Activated CD4-positive, alpha-beta T cell treated with anti-CD3 and anti-CD28 coated beads, Interleukin-2, amount 50 U/mL, for 1 hour (primary cell): ENCODE measurements at regions not wholly inside any gene's neighbourhood (a gene's known extent, or its start where the extent isn't known, plus 50 kb on each side); places are given as distances from the start of the nearest gene placed in this dataset.
"Not testable (repeated sequence)": the region's sequence is repeated elsewhere in the genome, so short reads cannot be mapped to it uniquely, and the experiment has no call there.

Experiments
- DNase-seq: peaks from one replicate; pipeline ENCODE4 v3.0.0-alpha.2; 2020

DNA sequence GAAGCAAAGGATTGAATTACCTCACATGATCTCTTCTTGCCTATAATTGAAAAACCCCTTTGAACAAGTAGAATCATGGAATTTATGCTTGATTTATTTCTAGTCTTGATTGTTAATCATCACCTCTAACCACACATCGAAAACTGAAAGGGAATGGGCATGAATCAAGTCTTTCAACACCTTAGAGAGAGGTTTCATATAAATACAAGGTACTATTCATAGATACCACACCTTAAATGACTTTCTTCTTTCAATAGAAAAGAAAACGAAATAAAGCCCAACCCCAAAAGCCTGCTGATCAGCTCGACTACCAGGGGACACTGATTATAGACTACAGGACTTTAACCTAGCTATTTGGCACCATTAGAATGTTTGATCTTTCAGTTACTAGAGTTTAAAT is 128.6 kb upstream of the PTPRZ1 start:
- no peak for DNase-seq

DNA sequence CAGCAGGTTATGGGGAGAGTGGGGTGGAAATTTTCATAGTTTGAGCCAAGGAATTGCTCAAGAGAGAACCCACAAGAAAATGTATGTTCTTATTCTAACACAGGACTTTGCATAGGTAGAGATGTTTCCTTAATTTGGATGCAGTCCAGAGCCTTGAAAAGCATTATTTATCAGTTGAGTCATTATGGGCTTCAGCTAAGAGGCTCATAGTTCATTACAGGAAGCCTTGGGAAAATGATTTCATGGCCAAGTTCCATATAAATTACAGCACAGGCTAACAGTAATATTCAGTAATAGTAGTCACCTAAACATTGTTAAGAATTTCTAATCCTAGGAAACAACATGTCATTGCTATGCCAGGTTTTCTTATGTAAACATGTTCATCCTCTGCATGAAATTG is 131.1 kb upstream of the PTPRZ1 start:
- no peak for DNase-seq

DNA sequence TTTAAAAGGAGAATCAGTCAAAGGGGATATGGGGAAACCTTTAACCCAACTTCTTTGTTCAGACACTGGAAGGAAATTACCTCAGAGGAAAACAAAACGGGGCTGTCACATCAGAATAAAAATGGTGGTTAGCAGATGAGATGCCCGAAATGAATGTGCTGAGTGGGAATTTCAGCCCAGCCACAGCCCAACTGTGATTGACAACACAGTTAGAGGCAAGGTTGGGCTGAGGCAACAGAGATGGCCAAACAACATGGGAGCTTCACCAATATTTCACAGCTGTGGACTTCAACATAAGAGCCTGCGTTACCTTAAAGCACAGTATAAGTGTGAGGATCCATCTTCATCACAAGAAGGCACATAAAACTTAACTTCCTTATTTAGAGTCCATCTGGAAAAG is 133.5 kb upstream of the PTPRZ1 start:
- no peak for DNase-seq

DNA sequence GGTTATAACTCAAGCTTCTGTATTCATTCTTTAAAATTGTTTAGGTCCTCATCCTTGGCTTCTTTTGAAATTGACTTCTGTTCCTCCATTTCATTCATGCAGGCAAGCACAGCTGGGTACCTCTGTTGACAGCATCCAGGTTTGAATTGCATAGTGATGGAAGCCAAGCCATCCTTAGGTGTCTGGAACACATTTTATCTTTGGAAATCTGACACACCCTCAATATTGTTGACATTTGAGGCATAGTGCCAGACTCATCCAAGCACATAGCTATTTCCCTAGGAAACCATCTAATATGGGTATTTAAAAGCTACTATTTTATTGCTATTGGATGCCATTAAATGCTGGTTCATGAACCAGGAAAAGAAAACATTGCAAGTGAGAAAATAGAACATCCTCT is 142.1 kb upstream of the PTPRZ1 start:
- no peak for DNase-seq

DNA sequence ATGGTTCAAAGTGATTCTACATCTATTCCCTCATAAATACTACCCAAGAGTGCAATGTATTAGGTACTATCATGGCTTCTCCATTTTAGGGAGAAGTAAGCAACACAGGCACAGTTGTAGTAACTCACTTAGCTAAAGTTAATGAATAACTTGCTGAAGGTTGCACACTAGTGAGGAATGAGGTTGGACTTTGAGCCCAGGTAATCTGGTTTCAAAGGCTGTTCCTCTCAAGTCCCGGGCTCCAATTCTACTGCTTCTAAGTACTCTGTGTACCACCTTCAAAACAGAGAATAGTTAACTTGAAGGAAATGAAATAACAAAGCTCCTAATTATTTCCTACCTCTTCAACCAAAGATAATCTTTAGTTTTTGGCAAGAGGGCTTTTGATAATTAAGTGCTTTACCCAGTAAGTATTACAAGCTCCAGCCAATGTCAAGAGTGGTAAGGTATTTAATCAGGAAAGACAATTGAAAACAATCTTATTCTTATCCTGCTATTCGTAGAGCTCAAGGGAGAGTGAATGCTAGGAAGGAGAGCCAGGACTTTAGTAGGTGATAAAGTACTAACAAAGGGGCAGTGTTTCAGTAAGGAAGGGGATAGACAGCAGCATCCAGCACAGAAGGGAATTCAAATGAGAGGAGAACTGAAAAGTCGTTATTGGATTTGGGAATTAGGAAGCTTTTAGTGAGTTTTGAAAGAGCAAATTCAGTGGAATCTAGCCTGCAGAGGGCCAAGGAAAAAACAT is 158.2 kb upstream of the PTPRZ1 start:
- no peak for DNase-seq

DNA sequence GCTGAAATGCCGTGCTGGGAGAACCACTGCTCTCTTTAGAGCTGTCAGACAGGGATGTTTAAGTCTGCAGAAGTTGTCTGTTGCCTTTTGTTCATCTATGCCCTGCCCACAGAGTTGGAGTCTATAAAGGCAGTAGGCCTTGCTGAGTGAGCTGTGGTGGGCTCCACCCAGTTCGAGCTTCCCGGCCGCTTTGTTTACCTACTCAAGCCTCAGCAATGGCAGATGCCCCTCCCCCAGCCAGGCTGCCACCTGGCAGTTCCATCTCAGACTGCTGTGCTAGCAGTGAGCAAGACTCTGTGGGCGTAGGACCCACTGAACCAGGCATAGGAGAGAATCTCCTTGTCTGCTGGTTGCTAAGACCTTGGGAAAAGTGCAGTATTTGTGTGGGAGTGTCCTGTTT is 160.0 kb upstream of the PTPRZ1 start:
- DNase-seq: not testable (repeated sequence)

DNA sequence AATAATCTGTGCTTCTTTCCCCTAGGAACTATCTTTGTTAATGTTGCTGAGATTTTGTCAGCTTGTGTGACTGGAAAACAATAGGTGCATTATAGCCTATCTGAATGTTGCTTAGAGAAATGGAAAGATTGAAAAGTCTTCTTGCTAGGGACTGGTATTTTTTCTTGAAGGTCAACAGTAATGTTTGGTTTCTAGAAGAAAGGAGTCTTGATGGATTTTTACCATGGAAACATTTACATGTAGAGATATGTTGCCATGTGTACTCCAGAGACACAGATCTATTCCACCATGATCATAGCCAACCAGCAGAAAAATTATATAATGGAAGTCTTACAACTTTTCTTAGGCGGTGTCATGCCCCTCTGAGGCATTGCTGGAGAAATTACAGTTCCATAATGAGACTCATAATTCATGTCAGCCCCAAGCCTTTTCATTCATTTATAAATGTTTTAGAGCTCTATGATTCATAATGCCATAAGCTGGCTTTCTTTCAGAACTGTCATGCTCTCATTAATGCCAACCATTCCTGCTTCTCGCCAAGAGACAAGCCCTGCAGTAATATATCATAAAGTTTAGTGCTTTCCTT is 175.1 kb upstream of the PTPRZ1 start:
- DNase-seq: no peak

DNA sequence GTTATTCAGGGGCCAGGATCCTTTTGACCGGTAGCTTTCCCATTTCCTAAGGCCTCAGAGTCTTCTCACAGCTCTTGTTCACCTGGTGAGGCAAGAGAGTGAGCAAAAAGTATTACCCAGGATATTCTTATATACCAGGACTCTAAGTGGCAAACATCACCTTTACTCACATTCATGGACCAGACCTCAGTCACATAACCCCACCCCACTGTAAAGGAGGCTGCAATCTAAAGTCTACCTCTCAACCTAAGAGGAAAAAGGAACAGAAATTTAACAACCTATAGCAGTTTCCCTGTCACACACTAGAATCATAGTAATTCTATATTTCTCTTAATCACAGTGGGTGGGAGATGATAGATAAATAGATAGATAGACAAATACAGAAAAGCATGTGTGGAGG is 176.0 kb upstream of the PTPRZ1 start:
- DNase-seq: no peak

DNA sequence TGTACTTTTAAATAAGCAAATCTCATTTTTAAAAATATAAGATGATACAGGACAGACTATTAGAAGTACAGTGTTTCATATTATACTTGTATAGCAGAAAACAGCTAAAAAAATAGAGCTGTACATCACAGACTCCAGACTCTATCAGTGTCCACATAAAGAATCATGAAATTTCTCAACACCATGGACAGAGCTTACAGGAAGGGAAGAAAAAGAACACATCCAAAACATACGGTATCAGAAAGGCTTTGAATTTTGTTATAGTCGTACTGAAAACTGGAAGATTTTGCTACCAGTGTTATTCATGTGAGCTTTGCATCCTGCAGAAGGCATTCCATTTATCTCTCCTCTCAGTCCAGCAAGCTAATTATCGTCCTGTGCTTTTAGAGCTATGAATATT is 183.2 kb upstream of the PTPRZ1 start:
- no peak for DNase-seq

DNA sequence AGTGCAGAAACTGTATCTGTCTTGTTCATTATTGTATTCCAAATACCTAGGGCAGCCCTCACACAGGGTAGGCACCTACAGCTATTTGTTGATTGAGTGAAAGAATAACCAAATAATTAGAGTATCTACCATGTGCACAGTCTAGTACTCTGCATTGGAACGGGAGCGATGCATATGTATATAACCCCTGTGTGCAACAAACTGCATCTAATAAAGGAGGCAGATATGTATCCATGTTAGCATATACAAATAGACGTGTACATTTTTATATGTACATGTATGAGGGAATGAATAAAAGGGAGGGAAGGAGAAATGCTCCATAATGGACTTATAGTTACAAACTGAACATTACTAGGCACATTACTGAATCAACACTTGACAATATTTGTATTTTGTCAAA is 191.3 kb upstream of the PTPRZ1 start:
- no peak for DNase-seq

DNA sequence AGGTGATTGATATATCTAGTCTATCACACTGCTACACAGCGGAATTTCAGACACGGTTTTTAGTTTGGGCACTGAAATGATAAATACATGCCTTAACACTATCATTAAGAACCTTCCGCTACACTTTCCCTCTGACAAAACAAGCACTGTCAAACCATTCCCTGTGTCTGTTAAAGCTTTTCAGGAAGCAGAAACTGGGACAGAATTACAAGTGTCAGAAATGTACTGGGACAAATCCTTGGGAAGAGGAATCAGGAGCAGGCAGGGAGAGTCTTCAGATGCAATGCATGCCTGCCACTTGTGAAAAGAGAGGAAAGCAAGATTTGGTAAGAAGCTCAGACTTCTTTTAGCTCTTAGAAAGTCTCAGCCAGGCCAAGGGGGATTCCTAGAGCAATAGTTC is 196.8 kb upstream of the PTPRZ1 start:
- no peak for DNase-seq

DNA sequence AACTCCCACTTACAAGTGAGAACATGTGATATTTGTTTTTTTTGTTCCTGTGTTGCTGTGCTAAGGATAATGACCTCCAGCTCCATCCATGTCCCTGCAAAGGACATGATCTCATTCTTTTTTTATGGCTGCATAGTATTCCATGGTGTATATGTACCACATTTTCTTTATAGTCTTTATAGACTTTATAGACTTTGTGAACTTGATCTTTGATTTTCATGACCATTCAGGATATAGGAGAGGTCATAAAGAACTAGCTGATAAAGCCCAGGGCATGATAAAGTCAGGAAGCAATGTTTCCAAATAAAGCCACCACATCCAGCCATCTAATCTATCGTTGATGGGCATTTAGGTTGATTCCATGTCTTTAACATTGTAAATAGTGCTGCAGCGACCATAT is 198.5 kb upstream of the PTPRZ1 start:
- not testable (repeated sequence) for DNase-seq

DNA sequence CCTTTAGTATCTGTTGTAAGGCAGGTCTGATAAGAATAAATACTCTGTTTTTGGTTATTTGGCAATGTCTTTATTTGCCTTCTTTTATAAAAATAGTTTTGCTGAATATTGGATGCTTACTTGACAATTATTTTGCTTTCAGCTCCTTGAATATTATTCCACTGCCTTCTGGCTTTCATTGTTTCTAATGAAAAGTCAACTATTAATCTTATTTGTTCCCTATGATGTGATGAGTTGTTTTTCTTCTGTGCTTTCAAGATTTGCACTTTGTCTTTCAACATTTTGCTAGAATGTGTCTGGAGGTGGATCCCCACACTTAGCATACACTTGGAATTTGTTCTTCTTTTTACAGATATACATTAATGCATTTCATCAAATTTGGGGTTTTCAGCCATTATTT is 203.8 kb upstream of the PTPRZ1 start:
- no peak for DNase-seq

DNA sequence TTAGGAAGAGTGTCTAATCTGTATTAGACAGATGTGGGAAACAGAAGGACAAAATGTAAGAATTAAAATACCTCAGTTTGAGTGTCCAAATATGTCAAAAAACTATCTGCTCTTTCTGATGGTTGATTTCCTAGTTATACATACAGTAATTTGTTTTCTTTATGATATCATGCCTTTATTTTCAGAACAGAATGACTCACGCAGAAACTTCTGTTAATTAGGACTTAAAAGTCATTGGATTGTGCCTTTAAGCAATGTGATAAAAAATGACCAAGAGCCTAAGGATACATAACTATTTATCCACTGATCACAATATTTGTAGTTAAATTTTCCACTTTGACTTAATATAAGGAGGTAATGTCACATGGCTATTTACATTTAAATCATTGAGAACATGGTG is 206.7 kb upstream of the PTPRZ1 start:
- no peak for DNase-seq

DNA sequence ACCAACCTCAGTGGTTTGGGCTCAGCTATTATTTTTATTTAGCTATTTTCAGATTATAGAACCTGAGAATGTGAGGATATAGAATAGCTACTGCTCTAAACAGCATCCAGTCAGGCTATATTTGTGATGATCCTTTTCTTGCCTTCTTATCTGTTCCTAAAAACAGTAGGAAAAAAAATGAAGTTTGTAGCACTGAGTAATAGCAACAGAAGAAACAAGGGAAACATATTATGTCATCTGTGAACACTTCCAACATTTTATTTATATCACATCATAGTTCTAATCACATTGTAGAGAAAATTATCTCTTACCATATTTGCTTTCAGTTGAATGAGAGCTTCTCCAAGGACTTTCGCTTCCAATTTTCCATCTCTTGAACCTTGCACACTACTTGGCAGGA is 229.6 kb upstream of the PTPRZ1 start:
- DNase-seq: no peak

DNA sequence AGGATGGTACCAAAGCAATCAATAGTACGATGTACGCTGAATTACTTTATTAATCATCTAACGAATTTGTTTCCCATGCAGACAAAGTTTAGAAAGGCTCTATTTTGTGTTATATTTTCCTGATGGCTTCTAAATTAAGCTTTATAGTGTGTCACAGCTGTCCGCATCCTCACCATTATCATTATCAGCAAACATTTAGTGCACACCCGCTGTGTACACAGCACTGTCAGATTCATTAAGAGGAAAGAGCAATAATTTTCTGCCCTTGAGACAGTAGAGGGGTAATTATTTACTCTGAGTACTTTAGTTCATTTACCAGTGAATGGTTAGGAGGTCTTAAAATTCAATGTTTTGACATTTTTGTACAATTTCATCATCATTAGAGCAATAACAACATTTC is 233.3 kb upstream of the PTPRZ1 start:
- no peak for DNase-seq

DNA sequence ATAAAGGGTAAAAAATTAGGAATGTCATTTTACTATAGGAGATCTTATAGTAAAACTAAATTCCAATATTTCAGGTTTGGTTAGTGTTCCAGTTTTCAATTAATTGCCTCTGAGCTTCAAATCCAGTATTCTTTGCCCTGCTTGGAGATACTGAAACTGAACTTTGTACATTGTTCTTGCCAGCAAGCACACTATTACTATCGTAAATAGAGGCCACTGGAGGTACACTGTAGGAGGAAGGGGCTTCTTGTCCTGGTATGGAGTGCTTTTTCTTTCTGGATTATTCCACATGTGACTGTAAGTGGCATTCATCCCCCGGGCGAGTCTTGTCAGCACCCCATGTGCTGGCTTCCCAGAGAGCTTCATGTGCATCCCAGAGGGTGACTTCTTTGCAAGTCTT is 234.7 kb upstream of the PTPRZ1 start:
- no peak for DNase-seq

DNA sequence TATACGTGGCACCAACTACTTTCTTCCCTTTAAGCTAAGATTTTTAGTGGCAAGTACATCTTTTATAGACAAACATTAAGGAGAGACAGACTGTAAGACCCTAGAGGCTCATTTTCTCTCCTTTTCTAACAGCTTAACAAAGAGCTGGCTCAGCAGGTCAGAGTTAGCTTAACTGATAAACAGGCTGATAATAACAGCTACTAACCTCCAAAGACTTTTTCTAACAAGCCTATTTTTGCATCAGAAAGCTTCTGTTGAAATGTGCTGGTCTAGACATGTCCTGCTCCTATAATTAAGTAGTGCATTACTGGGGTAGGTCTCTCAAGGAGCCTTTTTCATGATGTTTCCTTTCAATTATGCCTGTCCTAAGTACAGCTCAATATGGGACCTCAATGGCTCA is 238.2 kb upstream of the FAM3C start:
- DNase-seq: no peak

DNA sequence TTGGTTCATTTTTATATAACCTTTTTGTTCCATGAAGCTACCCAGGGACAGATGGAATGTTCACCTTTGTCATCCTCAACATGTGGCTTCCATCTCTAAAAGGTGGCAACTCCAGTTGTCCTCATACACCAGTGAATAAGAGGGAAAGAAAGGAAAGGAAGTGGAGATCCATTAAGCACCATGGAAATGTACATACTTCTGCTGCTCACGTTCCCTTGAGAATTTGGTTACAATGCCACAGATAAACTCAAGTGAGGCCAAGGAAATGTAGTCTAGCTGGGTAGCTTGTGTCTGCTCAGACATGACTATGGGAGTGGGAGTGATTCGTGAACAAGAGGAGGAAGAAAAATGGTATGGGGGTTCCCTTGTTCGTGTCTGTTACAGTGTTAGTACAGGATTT is 237.1 kb upstream of the FAM3C start:
- no peak for DNase-seq

DNA sequence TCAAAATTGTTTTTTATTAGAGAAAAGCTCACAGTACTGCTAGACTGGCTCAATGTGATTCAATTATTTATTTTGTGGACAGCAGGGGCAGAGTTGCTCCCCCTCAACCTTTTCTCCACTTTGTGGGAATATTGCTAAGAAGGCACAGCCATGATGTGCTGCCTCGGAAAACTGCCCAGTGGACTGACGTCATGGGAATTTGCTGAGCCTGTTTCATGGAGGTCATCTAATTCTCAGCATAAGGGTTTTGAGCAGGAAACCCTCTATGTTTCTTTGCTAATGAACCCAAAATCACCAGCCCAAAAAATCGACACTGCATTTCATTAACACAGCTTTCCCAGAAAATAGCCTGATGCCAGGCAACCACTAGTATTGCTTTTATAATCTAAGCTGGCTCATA is 228.8 kb upstream of the FAM3C start:
- no peak for DNase-seq

DNA sequence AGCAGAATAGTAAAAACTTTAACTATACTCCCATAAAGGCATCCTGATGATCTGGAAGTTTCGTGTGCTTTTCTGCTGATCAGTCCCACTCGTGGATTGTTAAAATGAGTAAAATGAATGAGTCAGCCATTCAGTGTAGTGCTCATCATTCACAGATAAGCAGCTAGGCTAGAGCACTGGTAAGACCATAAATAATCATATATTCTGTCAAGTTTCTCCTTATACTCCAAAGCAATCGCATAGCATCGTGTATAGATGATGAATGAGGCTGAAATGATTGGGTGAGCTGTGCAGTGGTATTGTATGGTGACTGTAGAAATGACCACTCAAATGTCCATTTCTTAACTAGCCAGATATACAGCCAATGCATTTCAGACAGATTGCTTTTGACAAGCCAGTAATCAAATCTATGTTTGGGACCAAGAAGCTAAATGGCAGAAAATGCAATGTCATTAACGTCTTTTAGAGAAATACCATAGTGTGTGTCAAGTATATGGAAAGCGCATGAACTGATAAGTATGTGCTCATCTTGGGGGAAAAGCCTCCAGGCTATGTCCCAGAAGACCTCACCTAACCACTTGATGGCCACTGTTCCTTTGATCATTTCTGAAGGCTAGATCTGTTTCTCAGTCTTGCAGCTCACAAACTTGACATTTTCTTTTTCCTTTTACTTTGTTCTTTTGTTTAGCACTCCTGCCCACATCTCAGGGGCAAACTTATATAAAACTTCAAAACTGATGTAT is 227.2 kb upstream of the FAM3C start:
- no peak for DNase-seq

DNA sequence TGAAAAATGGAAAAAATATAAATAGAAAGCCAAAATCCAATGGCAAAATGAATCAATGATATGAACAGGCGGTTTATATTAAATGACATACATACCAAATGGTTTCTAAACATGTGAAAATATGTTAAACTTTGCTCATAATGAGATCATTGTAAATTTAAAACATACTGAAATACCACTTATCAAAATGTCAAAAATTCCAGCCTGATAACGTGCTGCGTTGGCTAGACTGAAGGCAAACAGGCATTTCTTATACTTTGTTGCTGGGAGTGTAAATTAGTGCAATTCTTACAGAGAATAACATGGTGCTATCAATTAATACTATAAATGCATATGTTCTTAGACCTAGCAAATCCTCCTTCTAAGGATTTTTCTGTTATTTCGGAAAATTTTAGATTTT is 225.8 kb upstream of the FAM3C start:
- DNase-seq: no peak

DNA sequence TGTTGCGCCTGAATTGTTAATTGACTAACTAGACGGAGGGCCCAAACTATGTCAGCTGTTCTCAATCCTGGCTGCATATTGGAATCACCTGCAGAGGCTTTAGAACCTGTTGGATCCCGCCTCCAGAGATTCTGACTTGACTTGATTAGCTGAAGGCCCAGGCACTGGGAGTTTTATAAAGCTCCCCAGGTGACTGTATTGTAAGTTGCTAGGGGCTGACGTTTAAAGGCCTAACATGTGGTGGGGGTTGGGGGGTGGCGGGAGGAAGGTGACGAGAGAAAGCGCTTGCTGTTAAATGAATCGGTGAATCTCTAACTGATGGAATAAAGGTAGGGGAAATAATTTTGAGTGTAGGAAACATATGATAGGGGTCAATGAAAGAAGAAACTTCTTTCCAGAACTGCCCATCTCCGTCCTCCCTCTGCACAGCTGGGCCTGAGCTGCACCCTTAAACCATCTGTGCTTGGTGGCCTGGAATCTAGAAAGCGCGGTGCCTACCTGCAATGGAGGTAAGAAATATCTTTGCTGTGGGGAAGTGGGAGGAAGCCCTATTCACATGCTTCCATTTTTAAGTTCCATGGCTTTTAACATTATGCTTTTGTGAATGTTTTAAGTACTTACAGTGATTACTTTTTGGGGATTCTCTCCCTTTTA is 225.0 kb upstream of the FAM3C start:
- no peak for DNase-seq

DNA sequence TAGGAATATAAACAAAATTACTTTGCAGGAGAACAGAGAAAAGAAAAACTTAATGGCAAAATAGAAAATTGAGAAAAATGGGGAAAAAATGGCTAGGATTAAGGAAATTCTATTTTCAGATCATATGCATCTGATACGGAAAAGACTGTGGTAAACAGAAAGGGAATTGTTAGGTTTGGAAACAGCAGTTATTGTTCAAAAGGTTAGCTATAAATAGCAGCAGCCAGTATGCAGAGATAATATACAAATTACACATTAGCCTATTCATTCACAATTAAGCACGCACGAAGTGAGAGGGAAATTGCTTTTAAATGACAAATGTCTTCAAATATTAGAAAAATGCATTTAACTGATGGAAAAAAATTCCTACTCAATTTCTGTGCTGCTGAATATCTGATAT is 224.1 kb upstream of the FAM3C start:
- no peak for DNase-seq
